ENCODE measurements at regions not wholly inside any gene's neighbourhood (a gene's known extent, or its start where the extent isn't known, plus 50 kb on each side); places are given as distances from the start of the nearest gene placed in this dataset.

DNA sequence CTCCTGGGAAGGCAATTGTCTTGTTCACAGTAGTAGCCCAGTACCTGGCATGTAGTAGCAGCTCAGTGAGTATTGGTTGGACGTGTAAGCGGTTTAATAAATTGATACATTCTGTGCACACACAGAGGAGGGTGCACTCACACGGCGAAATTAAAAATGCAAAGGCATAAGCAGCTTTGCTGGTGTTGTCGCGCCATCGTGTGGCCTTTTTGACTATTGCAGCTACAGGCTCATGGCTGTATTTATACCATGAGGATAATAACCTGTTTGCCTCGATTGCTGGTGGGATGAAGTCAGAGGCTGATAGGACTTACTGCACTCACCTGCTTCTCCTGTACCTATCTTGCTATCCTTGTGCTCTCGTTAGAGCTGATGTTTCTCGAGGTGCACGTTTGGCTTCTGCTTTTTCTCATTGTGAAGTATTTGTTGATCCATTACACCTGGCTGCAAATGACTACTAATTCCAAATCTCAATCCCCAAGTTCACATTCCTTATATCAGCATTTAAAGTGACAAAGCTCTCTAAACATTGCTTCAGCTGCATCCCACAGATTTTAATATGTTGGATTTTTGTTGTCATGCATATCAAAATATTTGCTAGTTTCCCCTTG, 61.5 kb downstream of the TBXT start:
- DNase-seq, result peak; percentile 19

DNA sequence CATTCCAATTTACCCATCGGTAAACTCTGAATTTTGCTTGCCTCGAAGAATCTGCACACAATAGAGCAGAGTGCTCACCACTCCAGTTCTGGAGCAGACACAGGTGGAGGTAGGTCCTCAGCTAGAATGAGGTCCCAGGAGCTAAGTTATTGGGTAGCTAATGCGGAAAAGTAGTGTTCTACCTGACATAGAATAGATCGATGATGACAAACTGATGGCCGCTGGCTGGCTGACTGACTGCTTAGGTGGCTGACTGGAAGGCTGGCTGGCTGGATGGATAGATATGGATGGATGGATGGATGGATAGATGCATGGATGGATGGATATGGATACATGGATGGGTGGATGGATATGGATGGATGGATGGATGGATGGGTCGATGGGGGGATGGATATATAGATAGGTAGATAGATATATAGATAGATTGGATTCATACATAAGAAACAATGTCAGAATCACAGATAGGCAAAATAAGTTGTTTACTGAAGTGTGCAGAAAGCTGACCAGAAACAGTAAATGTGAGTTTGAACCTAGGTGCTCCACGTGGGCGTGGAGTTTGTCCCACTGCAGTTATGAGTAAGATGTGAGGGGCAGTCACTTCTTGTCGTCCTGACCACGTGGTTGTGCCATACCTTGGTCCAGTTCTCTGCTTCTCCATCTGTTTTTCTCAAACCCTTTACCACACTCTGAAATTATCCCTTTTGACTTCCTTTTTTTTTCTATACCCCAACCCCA, 62.1 kb downstream of the TBXT start:
- DNase-seq, result no peak

DNA sequence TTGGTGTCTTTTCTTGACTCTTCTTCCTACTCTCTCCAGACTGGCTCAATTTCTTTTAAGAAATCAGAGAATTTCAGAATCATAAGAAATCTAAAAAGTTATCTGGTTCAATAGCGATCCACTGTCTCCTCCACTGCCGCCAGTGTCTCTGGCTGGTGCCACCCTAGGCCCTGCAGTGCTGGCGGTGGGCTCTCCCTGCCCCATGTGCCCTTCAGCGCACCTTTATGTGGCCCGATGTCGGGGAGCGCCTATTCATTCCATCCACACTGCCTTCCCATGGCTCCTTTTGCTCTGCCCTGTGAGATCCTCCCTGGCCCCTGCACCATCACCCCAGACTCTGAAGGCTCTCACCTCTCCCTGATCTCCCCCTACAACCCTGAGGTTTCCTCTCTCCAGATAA, 62.8 kb downstream of the TBXT start:
- no peak for DNase-seq

DNA sequence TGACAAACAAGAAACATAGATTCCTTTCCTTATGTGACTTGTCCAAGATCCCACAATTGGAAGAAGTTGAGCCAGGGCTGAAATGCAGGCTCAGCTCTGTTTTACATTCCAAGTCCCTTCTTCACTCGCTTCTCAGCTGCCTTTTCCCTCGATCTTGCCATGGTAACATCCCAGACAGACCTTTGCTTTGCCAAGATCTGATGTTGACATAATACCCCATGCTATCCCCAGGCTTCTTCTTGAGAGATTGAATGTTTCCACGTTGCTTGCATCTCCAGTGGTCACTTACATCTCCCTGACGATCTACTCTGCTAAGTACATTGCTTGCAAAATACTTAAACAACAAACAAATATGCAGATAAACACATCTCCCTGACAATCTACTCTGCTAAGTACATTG, 63.5 kb downstream of the TBXT start:
- DNase-seq, result no peak

DNA sequence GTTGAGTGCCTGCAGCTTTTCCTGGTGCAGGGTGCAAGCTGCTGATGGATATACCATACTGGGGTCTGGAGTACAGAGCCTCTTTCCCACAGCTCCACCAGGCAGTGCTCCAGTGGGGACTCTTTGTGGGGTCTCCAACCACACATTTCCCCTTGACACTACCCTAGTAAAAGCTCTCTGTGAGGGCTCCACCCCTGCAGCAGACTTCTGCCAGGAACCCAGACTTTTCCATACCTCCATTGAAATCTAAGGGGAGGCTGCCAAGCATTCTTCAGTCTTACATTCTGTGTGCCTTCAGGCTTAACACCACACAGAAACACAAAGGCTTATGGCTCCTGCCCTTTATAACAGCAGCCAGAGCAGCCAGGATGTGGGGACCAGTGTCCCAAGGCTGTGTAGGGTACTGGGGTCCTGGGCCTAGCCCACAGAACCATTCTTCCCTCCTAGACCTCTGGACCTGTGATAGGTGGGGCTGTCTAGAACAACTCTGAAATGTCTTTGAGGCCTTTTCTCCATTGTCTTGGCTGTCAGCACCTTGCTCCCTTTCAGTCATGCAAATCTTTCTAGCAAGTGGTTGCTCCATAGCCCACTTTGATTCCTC, 65.7 kb downstream of the TBXT start:
- DNase-seq, result no peak

DNA sequence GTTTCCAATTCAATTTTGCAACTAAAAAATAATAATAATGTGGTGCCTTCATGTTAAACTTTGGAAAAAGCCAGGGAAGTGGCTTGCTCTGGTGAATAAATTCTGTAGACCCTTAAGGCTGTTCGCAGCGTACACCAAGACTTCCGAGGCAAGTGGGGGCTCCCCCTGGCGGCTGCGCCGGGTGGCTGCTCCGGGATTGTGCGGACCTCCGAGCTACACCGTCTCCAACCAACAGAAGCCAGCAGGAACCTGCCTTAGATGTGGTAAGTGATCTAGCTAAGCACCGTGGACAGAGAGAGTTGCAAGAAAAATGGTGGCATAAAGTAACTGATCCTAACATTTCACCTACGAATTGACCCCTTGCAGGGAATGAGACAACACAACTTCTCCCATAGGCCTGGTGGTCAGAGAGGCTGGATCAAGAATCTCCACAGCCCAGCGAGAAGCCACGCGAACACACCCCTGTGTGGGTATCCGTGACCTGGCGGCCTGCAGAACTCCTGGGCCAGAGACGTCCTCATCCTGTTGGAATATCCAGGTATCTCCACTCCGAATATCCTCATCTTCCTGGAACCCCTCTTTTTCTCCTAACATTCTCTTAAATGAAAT, 69.6 kb downstream of the TBXT start:
- peak; percentile 43 for DNase-seq

DNA sequence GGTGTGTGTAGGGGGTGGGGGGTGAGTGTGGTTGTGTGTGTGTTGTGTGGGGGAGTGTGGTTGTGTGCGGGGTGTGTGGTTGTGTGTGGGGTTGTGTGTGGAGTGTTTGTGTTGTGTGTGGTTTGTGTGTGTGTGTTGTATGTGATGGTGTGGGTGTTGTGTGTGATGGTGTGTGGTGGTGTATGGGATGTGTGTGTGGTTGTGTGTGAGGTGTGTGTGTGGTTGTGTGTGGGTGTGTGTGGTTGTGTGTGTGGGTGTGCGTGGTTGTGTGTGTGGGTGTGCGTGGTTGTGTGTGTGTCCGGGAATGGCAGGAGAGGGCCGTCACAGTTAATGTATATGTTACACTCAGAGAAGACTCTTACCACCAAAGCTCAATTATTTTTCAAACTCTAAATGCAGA, 79.8 kb downstream of the TBXT start:
- DNase-seq, result no peak

DNA sequence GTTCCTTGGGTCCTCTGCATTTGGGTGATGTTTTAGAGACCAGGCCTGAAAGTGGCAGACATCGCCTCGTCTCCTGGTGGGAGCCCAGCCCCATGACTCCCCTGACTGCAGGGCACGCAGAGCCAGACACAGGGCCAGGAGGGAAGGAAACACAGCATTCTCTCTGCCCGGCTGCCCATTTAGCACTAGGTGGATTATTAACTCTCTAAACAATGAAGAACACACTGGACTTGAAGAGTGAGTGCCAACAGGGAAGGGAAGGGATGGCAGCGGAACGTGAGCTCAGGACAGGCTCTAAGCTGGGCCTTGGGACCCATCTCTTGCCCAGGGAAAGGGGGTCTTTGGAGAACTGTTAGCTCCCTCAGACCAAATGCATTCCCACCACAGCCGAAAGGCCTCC, 80.4 kb downstream of the TBXT start:
- no peak for DNase-seq

DNA sequence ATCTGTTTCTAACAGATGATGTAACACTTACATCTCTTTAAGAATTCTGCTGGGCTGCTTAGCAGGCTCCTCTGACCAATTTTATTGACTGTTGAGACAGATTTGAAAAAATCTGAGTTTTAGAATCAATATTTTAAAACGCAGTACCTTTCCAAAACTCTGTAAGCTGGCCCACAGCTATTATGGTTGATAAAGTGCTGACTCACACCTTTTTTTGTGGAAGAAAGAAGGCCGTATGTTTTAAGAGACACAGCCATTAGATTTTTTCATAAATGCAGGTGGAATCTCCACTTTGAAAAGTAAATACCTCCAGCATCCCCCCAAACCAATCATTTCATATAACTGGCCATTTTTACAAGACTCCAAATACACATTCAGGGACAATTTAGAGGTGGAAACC, 82.2 kb downstream of the TBXT start:
- DNase-seq, result no peak

DNA sequence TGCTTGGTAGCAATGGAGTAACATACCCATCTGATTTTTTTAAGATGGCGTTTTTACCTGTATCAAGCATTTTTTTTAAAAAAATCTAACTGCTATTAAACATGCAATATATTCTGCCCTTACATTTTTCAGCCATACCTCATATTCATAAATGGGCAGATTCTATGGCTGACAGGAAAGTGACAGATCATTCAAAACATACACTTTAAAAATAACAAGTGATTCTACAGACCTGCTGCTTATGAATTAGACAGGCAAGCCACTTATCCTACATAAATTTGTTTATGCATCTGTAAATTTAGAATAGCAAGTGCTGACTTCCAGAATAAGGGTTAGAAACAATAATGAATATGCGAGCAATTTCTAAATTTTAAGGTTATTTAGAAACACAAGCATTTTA, 82.7 kb downstream of the TBXT start:
- no peak for DNase-seq

DNA sequence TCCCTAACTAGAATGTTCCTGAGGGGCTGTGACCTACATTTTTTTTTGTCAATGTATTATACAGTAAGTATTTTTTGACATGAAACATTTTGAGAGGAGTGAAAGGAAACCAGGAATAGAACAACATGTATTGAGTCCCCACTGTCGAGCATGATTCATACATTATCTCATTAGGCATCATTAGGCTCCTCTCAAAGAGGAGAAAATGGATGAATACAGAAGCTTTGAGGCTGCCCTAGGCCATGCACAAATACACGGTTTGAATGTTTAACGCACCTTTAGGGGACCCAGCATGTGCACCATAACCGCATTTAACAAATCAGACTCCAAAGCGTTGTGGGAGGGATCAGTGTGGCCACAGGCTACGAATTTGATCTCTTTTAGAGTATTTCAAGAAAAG, 87.8 kb downstream of the TBXT start:
- DNase-seq, result no peak

DNA sequence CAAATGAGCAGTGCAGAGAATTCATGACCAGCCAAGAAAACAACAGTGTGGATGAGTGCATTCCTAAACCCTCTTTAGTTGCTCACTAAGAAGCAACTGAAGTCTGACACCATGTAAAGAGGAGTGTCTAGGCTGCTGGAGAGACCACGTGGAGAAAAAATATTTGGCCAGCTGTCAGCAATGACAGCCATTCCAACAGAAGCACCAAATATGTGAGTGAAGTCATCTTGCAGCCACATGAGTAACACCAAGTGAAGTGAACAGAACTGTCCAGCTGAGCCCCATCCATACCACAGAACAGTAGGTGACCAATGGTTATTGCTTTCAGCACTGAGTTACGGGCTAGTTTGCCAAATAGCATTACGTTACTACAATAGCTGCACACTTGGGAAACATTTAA, 89.4 kb downstream of the TBXT start:
- DNase-seq, result no peak

DNA sequence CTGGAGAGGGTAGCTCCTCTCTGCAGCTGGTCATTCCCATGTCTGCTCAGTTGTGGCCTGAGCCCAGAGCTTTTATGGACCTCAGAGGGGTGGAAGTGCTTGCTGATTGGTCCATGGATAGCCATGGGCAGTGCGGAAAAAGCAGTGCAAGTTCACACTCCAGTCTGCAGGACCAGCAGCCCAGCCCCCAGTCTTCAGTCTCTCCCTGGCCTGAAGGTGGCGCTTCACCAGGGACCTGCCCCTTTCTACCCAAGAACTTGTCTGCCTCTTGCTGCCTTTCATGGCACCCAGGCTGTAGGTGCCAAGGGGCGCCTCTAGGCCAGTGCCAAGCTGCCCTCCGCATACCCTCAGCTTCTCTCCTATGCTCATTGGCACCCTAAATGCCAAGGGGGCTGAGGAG, 91.0 kb downstream of the TBXT start:
- no peak for DNase-seq

DNA sequence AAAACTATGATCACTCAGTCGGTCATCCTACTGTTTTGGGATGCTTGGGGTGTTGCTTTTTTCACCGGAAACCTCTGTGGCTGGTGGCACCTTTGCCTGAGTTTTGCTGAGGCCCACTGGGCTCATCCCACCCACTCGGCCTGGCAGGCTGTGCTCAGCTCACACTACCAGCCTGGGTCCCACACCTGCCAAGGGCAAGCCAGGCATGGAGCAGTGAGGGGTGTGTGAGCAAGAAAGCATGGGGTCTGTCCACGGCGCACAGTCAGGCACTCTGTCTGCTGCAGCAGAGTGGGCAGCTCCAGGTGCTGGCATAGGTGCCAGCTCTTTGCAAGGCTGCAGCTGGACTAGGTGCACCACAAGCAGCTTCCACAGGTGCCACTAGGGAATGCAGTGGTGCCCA, 91.7 kb downstream of the TBXT start:
- no peak for DNase-seq

DNA sequence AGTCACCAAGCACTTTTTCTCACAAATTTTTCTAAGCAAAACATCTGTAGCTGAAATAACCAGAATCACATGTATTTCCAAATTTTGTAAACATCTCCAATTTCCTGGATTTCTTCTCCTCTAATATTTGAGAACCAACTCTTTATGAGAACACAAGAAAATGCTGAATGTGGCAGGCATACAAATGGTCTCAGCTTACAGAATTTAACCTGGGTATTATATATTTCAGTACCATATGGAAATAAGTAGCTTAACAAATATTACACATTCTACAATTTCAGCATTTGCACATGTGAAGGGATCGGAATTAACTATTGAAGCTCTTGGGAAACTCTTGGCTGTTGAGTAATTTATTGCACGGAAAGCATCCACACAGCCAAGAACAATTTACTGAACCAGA, 92.5 kb downstream of the TBXT start:
- no peak for DNase-seq

DNA sequence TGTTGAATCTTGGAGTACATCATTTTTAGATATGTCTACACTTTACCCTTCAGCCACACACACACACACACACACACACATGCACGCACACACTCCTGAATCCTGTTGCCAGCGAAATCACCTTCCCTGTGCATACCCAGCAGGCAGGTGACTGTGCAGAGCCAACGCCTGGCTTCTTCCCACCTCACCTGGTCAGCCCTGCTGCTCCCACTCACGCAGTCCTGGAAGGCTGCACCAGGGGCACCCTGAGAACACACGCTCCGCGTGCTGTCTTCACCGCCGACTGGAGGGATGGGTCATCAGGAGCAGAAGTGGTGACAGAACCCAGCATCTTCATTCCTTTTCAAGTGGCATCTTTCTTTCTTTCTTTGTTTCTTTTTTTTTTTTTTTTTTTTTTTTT, 94.6 kb downstream of the TBXT start:
- no peak for DNase-seq

DNA sequence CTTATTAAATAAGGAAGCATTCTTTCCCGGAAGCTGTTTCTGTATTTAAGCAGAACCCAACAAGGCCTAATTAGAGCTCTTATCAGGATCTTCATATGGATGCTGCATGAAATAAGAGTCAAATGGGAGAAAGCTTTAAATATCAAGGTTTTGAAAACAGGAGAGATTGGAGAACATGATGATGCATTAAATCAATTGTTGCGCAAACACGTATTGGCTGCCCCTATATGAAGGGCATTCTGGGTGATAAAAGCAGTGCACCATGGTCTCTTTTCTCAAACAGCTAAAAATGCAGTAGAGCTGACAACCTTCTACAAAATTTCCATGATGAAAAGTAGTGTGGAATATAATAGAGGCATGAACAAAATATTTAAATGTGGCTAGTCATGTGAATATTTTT, 98.9 kb downstream of the TBXT start:
- DNase-seq, result no peak

DNA sequence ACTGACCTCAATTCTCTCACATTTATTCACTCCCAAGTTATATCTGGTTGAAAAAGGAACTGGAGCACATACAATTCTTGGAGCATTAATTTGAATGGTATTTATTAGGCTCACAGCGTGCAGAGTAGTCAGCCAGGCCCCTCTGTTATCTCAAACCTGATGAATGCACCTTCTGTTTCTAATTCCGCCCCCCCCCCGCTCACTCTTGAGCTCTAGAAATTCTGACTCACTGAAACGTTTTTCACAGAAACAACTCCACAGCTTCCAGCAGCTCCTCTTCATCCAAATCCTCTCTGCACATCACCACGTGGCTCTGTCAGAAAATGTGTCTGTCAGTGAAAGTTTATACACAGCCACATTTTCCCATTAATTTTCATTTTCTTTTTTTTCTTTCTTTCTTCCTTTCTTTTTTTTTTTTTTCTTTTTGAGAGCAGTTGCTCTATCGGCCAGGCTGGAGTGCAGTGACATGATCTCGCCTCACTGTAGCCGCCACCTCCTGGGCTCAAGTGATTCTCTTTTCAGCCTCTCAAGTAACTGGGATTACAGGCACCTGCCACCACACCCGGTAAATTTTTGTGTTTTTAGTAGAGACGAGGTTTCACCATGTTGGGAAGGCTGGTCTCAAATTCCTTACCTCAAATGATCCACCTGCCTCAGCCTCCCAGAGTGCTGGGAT, 109.4 kb downstream of the TBXT start:
- no peak for DNase-seq

DNA sequence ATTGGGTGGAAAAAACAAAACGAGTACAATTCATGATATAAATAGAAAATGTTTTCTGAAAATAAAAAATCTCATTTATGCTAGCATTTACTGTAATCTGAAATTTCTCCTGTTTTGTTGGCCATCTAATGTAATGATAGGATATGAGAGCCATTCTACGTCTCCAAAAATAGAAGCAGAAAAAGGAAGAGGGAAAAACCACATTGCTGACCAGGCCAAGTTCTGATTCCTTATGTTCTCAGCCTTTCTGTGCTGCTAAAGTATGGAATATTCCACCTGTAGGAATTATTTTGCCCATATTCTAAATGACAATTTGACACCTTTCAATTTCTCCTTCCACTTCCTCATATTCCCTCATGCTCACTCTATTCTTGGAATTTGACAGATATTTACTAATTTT, 110.2 kb downstream of the TBXT start:
- no peak for DNase-seq

DNA sequence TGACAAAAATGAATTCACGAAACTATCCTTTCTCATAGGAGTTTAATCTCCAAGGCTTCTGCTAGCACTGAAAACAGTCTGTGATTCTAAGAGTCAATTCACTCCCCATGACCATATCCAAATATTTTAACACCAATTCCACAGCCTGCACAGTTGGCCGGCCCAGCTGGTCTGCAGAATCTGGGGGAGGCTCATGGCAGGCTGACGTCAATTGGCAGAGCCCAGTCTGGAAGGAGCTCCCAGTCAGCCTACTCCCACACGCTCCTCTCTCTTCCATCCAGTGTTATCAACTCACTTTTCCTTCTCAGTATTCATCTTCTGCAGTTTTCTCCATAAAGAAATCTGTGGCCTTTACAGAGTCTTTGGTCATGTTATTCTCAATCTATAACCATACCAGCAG, 111.0 kb downstream of the TBXT start:
- DNase-seq, result no peak

DNA sequence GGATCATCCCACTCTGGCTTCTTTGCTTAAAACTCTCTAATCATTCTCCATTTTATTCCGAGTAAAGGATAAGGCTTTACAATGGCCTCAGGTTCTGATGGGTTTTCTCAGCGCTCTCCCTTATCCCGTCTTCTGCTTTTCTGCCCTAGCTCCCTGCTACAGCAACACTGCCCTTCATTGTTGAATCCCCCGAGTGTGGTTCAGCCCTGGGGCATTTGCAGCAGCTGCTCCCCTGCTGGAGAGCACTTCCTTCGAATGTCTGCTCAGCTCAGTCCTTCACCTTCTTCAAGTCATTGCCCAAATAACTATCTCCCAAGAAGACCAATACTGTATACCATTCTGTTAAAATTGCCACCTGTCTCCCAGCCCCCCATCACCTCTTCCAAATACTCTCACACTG, 111.8 kb downstream of the TBXT start:
- DNase-seq, result no peak

DNA sequence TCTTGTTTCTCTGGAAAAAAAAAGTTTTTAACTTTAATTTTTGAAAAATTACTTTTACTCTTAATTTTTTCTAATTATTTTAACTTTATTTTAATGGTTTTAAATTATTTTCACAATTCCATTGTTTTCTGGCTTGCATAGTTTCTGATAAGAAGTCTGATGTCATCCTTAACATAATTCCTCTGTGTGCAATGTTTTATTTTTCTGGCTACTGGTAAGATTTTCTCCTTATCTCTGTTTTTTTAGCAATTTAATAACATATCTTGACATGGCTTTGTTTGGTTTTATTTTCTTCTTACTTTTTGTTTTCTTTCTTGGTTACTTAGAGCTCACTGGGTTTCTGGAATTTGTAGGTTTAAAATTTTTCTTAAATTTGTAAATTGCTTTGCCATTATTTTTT, 114.8 kb downstream of the TBXT start:
- DNase-seq, result no peak

DNA sequence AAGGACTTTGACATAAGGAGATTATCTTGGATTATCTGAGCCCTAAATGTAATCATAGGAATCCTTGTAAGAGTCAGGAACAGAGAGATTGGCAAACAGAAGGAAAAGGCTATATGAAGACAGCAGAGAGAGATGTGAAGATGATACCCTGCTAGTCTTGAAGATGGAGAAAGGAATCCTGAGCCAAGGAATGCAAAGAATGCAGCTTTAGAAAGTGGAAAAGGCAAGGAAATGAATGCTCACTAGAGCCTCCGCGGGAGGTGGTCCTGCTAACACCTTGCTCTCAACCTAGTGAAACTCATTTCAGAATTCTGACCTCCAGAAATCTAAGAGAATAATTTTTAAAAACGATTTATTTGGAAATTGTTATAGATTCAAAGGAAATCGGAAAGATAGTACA, 117.1 kb downstream of the TBXT start:
- no peak for DNase-seq

DNA sequence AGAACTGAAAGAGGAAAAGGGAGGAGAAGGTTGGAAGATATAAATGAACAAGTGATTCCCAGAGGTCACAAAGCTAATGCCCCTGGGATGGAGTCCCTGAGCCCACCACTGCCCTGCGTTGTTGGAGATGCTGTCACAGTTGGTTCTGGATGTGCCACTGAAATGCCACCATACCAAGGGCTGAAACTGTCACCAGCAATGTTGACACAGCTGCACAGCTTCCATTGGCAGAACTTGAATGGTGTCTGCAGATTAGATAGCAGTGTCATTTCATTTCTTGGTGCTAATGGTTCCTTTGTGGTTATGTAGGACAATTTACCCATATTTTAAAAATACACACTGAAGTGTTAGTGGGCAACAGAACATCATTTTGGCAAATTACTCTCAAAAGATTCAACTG, 120.7 kb downstream of the TBXT start:
- no peak for DNase-seq
